IPS-20b (cell line): ENCODE measurements at regions not wholly inside any gene's neighbourhood (a gene's known extent, or its start where the extent isn't known, plus 50 kb on each side); places are given as distances from the start of the nearest gene placed in this dataset.
"Not testable (repeated sequence)": the region's sequence is repeated elsewhere in the genome, so short reads cannot be mapped to it uniquely, and the experiment has no call there.

Source experiments
- H3K27ac ChIP-seq: one replicate; pipeline ENCODE4 v1.5.1; 2013; ENCODE audit warnings: low read length
- H3K27me3 ChIP-seq: 2 replicates; pipeline ENCODE4 v1.6.1; 2013; ENCODE audit warnings: mild to moderate bottlenecking, low read length, inconsistent platforms; ENCODE audit not compliant: insufficient read depth
- H3K36me3 ChIP-seq: 2 replicates; pipeline ENCODE4 v1.6.1; 2013; ENCODE audit warnings: low read depth, mild to moderate bottlenecking, inconsistent platforms, low read length, moderate library complexity; ENCODE audit not compliant: insufficient read depth
- H3K4me1 ChIP-seq: 2 replicates; pipeline ENCODE4 v1.6.1; 2013; ENCODE audit warnings: mild to moderate bottlenecking, control low read depth, inconsistent platforms, low read length, moderate library complexity; ENCODE audit not compliant: insufficient read depth
- H3K4me3 ChIP-seq: 2 replicates; pipeline ENCODE4 v1.5.1; 2013; ENCODE audit warnings: mild to moderate bottlenecking, low read length, inconsistent platforms
- H3K9ac ChIP-seq: 2 replicates; pipeline ENCODE4 v1.6.1; 2013; ENCODE audit warnings: low read depth, mild to moderate bottlenecking, inconsistent platforms, low read length, moderate library complexity
- H3K9me3 ChIP-seq: 2 replicates; pipeline ENCODE4 v1.6.1; 2013; ENCODE audit warnings: mild to moderate bottlenecking, low read depth, low read length, inconsistent platforms; ENCODE audit not compliant: insufficient read depth

GRCh38 chr4:129852434-129852833, 756.5 kb downstream of the C4orf33 start:
- Histone ChIP-seq H3K4me3 (no peak overlapping the region), H3K9me3 (no peaks in the 10 kb centered on the region), H3K27me3 (no peaks in the 10 kb centered on the region), H3K36me3 (no peaks in the 10 kb centered on the region), H3K27ac (no peak overlapping the region), H3K4me1 (no peaks in the 10 kb centered on the region), H3K9ac (no peak overlapping the region)

- not testable (repeated sequence) for H3K9me3 ChIP-seq, H3K27ac ChIP-seq, H3K4me1 ChIP-seq, H3K4me3 ChIP-seq, H3K36me3 ChIP-seq, H3K27me3 ChIP-seq, H3K9ac ChIP-seq
Observed at GRCh38 chr4:129853685-129854467, 757.9 kb downstream of the C4orf33 start.

GRCh38 chr4:129862461-129862860, 766.5 kb downstream of the C4orf33 start:
- no peak overlapping the region for H3K4me3 ChIP-seq

GRCh38 chr4:129863206-129863605, 767.3 kb downstream of the C4orf33 start:
- peaks cover 8% of the 10 kb centered on the region; the same call in 1 of the 2 replicates for H3K4me1 ChIP-seq
- H3K4me3 ChIP-seq, result no peak overlapping the region
- H3K27me3 ChIP-seq, result no peaks in the 10 kb centered on the region
- H3K27ac ChIP-seq, result no peak overlapping the region
- no peak overlapping the region for H3K9ac ChIP-seq
- no peaks in the 10 kb centered on the region for H3K36me3 ChIP-seq
- H3K9me3 ChIP-seq, result no peaks in the 10 kb centered on the region

More at GRCh38 chr4:129862461-129862860, 766.5 kb downstream of the C4orf33 start:
- Histone ChIP-seq H3K36me3 (no peaks in the 10 kb centered on the region), H3K9ac (no peak overlapping the region), H3K27me3 (no peaks in the 10 kb centered on the region), H3K4me1 (peaks cover 8% of the 10 kb centered on the region; the same call in 1 of the 2 replicates), H3K9me3 (no peaks in the 10 kb centered on the region), H3K27ac (no peak overlapping the region)

- Histone ChIP-seq H3K4me3 (no peak overlapping the region), H3K27me3 (no peaks in the 10 kb centered on the region), H3K9me3 (no peaks in the 10 kb centered on the region; the same call in 1 of the 2 replicates), H3K27ac (no peak overlapping the region), H3K36me3 (no peaks in the 10 kb centered on the region), H3K9ac (no peak overlapping the region), H3K4me1 (no peaks in the 10 kb centered on the region)
Observed at GRCh38 chr4:129883996-129884395, 788.0 kb downstream of the C4orf33 start.

- no peak overlapping the region for H3K9ac ChIP-seq
- H3K4me1 ChIP-seq, result no peaks in the 10 kb centered on the region
- no peak overlapping the region for H3K4me3 ChIP-seq
- peaks cover 4% of the 10 kb centered on the region; the same call in 1 of the 2 replicates for H3K9me3 ChIP-seq
- H3K27ac ChIP-seq, result no peak overlapping the region
- H3K36me3 ChIP-seq, result no peaks in the 10 kb centered on the region
- no peaks in the 10 kb centered on the region for H3K27me3 ChIP-seq
Observed at GRCh38 chr4:129897111-129897510, 801.2 kb downstream of the C4orf33 start.

- no peaks in the 10 kb centered on the region for H3K4me1 ChIP-seq
- H3K27me3 ChIP-seq, result no peaks in the 10 kb centered on the region
- H3K9ac ChIP-seq, result no peak overlapping the region
- no peak overlapping the region for H3K27ac ChIP-seq
- H3K4me3 ChIP-seq, result no peak overlapping the region
- peaks cover 4% of the 10 kb centered on the region; the same call in 1 of the 2 replicates for H3K9me3 ChIP-seq
- no peaks in the 10 kb centered on the region for H3K36me3 ChIP-seq
Observed at GRCh38 chr4:129899849-129900248, 803.9 kb downstream of the C4orf33 start.

- Histone ChIP-seq H3K9me3 (peaks cover 4% of the 10 kb centered on the region; the same call in 1 of the 2 replicates), H3K9ac (no peak overlapping the region), H3K36me3 (no peaks in the 10 kb centered on the region), H3K4me3 (no peak overlapping the region), H3K27me3 (no peaks in the 10 kb centered on the region), H3K4me1 (no peaks in the 10 kb centered on the region), H3K27ac (no peak overlapping the region)
Observed at GRCh38 chr4:129900430-129900953, 804.5 kb downstream of the C4orf33 start.

- H3K4me3 ChIP-seq, result no peak overlapping the region
- H3K27me3 ChIP-seq, result no peaks in the 10 kb centered on the region
- H3K36me3 ChIP-seq, result no peaks in the 10 kb centered on the region
- H3K4me1 ChIP-seq, result no peaks in the 10 kb centered on the region
- no peak overlapping the region for H3K27ac ChIP-seq
- H3K9ac ChIP-seq, result no peak overlapping the region
- peaks cover 4% of the 10 kb centered on the region; the same call in 1 of the 2 replicates for H3K9me3 ChIP-seq
Observed at GRCh38 chr4:129901205-129901604, 805.3 kb downstream of the C4orf33 start.

- no peaks in the 10 kb centered on the region for H3K36me3 ChIP-seq
- no peak overlapping the region for H3K9ac ChIP-seq
- no peak overlapping the region for H3K27ac ChIP-seq
- no peaks in the 10 kb centered on the region for H3K27me3 ChIP-seq
- H3K4me1 ChIP-seq, result no peaks in the 10 kb centered on the region
- H3K9me3 ChIP-seq, result no peaks in the 10 kb centered on the region
- no peak overlapping the region for H3K4me3 ChIP-seq
Observed at GRCh38 chr4:129903861-129904260, 807.9 kb downstream of the C4orf33 start.

GRCh38 chr4:129905256-129905655, 809.3 kb downstream of the C4orf33 start:
- Histone ChIP-seq H3K27ac (no peak overlapping the region), H3K9ac (no peak overlapping the region), H3K36me3 (no peaks in the 10 kb centered on the region), H3K9me3 (no peaks in the 10 kb centered on the region), H3K4me3 (no peak overlapping the region), H3K4me1 (no peaks in the 10 kb centered on the region), H3K27me3 (no peaks in the 10 kb centered on the region)

GRCh38 chr4:129908117-129908516, 812.2 kb downstream of the C4orf33 start:
- Histone ChIP-seq H3K4me3 (no peak overlapping the region), H3K9ac (no peak overlapping the region), H3K4me1 (no peaks in the 10 kb centered on the region), H3K36me3 (no peaks in the 10 kb centered on the region), H3K27ac (no peak overlapping the region), H3K27me3 (no peaks in the 10 kb centered on the region), H3K9me3 (no peaks in the 10 kb centered on the region)
